EL (cell line): ENCODE measurements at regions not wholly inside any gene's neighbourhood (a gene's known extent, or its start where the extent isn't known, plus 50 kb on each side); places are given as distances from the start of the nearest gene placed in this dataset.
"Not testable (repeated sequence)": the region's sequence is repeated elsewhere in the genome, so short reads cannot be mapped to it uniquely, and the experiment has no call there.

Experiments
- DNase-seq: peaks from one replicate; pipeline ENCODE4 v3.0.0-alpha.2; 2016

DNA sequence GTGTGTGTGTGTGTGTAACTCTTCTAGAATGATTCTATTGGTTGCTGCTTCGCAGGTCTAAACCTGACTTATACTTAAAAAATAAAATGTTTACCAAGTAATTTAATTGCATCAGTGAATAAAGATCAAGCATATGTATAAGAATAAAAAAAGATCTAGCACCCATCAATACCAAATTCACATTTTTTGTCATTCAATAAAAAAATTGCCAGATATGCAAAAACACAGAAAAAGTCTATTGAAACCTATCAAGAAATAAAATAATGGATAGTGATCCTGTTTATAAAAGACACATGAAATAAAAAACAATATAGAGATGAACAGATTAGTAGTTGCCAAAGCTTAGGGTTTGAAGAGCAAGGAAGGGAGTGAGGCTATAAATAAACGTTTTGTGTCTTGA, 2095.0 kb upstream of the ACO1 start:
- DNase-seq: no peak

DNA sequence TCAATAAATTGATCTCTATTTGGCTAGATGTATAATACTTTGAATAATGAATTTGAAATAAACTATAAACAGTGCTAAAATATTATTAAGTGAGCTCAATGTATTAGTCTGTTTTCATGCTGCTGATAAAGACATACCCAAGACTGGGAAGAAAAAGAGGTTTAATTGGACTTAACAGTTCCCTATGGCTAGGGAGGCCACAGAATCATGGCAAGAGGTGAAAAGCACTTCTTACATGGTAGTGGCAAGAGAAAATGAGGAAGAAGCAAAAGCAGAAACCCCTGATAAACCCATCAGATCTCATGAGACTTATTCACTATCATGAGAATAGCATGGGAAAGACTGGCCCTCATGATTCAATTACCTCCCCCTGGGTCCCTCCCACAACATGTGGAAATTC, 2092.4 kb upstream of the ACO1 start:
- DNase-seq: not testable (repeated sequence)

GRCh38 chr9:30293231-30293630, 2091.2 kb upstream of the ACO1 start:
- DNase-seq: no peak

- no peak for DNase-seq
Observed at GRCh38 chr9:30299126-30299780, 2085.2 kb upstream of the ACO1 start.

DNA sequence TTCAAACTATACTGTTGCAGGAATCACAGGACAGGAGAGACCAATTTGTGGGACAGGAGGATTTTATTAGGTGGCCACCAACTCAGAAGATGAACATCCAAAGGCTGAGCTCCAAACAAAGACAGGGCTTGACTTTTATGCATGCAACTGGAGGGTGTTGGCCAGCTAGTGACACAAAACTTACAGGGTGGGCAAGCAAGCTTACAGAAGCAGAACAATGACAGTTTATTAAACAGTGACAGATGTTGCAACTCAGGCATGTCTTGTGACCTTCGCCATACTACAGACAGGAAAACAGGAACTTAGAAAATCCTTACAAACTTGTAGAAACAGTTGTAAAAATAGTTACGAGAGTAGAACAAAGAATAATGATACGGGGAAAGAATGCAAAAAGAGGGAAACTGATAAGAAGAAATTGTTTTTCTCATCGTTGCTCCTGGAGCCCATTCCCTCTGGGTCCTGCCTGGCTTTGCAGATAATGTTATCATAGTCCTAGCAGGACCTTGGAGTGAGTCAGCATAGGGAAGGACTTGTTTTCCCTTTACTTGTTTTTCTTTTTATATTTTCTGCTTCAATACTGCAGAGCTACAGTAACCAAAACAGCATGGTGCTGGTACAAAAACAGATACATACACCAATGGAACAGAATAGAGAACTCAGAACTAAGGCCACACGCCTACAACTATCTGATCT, 2083.0 kb upstream of the ACO1 start:
- no peak for DNase-seq

DNA sequence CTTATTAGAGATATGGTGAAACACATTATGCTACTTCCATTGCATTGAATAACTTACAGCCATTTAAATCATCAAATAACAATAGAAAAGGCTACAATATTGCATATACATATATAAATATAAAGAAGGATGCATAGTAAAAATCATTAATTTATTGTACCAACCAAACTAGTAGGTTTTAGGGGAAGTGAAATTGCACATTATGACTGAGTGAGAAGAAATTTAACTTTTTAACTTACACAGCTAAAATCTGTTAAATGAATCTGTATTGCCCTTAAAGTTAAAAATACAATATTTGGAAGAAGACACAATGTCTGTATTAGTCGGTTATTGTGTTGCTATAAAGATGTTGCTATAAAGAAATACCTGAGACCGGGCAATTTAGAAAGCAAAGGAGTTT, 2073.7 kb upstream of the ACO1 start:
- no peak for DNase-seq

DNA sequence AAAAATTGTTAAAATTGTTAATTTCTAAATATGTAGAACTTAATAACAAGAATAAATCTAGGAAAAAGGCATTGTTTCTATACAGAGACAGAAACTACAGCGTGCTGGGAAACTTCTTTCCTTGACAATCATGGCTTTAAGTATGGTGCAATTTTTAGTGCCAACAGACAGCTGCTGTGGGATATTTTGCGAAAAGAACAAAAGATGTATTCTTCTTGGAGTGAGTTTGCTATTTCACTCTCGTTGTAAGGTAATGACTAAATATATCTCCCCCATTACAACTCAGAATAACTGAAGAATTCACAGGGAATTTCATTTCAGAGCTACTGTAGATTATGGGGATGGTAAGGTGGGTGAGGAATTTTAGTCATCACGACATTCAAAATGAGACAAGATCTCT, 2055.0 kb upstream of the ACO1 start:
- DNase-seq: no peak

DNA sequence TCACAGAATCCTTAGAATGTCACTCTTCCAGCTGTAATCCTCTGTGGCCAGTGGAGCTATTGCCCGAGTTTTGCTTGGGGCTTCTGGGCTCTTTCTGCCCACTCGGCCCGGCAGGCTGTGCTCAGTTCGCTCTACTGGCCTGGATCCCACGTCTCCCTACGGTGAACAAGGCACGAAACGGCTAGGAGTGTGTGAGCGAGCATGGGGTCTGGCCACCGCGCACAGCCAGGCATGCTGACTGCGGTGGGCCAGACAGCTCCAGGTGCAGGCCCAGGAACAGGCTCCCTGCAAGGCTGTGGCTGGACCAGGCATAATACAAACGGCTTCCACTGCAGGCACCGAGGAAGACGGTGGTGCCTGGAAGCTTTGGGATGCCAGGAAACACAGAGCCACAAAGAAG, 2035.5 kb upstream of the ACO1 start:
- DNase-seq: no peak

DNA sequence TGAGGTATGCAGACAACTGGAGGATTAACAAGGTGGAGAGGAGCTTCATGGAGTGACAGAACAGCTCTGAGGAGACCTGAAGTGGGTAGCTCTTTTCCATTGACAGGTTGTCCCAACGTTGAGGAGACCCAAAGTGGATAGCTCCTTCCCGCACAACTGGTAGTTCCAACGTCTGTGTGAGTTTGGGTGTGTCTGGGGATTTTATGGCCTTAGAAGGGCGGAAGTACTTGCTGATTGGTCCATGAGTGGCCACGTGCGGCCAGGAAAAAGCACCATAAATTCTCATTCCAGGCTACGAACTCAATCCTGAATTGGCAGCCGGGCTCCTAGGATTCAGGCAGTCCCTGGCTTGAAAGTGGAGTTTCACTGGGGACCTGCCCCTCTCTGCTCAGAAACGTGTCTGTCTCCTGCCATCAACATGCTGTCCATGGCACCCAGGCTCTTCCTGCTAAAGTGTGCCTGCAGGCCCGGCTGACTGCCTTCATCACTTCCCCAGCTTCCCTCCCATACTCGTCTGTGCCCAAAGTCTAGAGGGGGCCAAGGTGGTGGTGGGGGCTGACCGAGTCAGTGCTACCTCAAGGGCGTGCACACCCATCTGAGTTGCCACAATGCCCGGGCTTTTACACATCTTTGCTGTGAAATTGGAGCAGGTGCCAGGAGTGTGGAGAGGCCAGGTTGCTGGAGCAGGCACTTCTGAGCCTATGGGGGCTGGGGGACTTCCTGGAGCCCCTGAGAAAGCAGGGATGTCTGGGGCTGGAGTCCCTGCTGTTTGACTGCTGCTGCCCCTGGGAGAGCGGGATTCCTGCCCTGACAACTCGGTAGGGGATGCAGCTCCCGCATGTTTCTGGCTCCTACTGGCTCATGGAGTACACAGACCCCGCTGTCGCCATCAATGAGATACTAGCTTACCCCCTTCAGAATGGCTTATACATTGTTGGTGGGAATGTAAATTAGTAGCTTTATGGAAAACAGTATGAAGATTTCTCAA, 2034.6 kb upstream of the ACO1 start:
- DNase-seq: no peak

GRCh38 chr9:30356221-30356620, 2028.2 kb upstream of the ACO1 start:
- DNase-seq: no peak

DNA sequence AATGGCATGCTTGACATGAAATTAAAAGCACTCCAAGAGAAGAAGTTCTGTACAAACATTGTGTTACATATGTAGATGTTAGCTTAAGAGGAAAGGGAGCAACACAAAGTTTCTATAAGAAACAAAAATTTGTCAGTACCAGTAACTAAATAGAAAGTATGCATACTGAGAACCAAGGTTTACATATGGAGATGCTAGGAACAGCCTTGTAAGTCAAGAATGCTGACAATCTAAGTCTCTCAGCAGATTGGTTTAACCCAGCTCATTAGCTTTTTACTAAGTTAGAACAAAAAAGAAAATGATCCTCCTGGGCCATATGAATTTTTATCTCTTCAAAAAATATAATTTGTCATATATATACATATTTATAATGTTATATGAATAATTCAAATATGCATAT, 2022.1 kb upstream of the ACO1 start:
- no peak for DNase-seq

DNA sequence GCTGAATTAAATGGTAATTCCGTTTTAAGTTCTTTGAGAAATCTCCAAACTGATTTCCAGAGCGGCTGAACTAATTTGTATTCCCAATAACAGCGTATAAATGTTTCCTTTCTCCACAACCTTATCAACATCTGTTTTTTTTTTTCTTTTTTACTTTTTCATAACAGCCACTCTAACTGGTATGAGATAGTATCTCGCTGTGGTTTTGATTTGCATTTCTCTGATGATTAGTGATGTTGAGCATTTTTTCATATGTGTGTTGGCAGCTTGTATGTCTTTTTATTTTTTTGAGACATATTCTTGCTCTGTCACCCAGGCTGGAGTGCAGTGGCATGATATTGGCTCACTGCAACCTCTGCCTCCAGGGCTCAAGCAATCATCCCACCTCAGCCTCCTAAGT, 2018.3 kb upstream of the ACO1 start:
- DNase-seq: not testable (repeated sequence)

- DNase-seq: no peak
Observed at GRCh38 chr9:30382271-30382670, 2002.2 kb upstream of the ACO1 start.

- no peak for DNase-seq
Observed at GRCh38 chr9:30410273-30410672, 1974.2 kb upstream of the ACO1 start.

- no peak for DNase-seq
Observed at GRCh38 chr9:30411571-30411970, 1972.9 kb upstream of the ACO1 start.

GRCh38 chr9:30459156-30459555, 1925.3 kb upstream of the ACO1 start:
- DNase-seq: no peak

DNA sequence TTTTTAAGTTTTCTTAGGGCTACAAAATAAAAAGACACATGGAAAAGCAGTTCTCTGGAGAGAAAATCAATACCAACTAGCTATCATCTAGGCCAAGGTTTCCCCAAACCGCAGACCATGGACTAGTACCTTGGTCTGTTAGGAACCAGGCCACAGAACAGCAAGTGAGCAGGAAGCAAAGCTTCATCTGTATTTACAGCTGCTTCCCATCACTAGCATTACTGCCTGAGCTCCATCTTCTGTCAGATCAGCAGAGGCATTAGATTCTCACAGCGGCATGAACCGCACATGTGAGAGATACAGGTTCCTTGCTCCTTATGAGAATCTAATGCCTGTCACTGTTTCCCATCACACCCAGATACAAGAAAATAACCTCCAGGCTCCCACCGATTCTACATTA, 1907.6 kb upstream of the ACO1 start:
- DNase-seq: no peak

GRCh38 chr9:30478684-30479083, 1905.8 kb upstream of the ACO1 start:
- no peak for DNase-seq

GRCh38 chr9:30482499-30482898, 1901.9 kb upstream of the ACO1 start:
- no peak for DNase-seq

DNA sequence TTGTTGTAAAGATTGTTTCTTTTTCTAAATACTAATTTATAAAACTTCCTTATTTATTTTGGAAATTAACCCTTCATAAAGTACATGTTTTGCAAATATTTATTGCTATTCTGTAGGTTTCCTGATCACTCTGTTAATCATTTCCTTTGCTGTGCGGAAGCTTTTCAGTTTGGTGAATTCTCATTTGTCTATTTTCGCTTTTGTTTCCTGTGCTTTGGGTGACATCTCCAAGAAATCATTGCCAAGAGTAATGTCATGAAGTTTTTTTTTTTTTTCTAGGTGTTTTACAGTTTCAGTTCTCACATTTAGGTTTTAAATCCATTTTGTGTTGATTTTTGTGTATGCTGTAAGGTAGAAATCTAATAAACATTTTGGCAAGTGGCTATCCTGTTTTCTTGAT, 1899.8 kb upstream of the ACO1 start:
- DNase-seq: no peak

- DNase-seq: no peak
Observed at GRCh38 chr9:30504502-30504905, 1879.9 kb upstream of the ACO1 start.

DNA sequence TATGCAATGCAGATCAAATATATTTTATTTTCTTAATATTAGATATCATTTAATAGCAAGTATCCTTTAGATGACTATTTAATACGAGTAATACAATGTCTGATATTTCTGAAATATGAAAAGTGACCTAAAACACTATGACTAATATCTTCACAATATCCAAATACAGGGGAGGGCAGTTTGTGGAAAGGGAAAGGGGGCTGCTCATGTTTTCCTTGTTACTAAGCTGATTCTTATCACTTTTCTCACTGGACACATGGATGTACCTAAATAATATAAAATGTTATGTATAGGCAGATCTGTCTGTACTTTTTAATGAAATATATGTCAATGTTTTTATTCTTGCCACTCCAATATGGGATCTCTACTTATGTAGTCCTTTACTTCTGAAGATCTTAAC, 1879.1 kb upstream of the ACO1 start:
- DNase-seq: no peak

- no peak for DNase-seq
Observed at GRCh38 chr9:30506749-30507148, 1877.7 kb upstream of the ACO1 start.

DNA sequence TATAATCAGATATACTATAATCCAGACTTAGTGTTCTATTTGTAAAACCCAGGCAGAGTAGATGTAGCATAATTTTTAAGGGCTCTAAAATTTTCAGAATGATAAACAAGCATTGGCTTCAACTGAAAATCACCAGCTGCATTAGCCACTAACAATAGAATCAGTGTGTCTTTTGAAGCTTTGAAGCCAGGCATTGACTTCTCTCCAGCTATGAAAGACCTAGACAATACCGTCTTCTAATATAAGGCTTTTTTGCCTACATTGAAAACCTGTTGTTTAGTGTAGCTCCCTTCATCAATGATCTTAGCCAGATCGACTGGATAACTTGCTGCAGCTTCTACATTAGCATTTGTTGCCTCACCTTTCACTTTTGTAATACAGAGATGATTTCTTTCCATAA, 1877.3 kb upstream of the ACO1 start:
- DNase-seq: no peak
